Prostate gland (tissue), 2 donors: ENCODE measurements at regions not wholly inside any gene's neighbourhood (a gene's known extent, or its start where the extent isn't known, plus 50 kb on each side); places are given as distances from the start of the nearest gene placed in this dataset.
A peak's percentile ranks its signal among the peaks of the same experiment; 100 is the strongest.

Experiments used
- DNase-seq: peaks from one replicate; pipeline ENCODE4 v3.0.0-alpha.2; 2019; ENCODE audit warnings: low spot score
- H3K27ac ChIP-seq, 2 donors: fragments of 200-600 bp; sonication (generic); 2 replicates each; pipeline ENCODE4 v1.5.1; 2017 to 2019
- H3K27me3 ChIP-seq: fragments of 200-600 bp; sonication (generic); replicated peaks from 2 replicates; pipeline ENCODE4 v1.5.1; 2019; ENCODE audit not compliant: insufficient read depth
- H3K36me3 ChIP-seq, 2 donors: fragments of 200-600 bp; sonication (generic); 1 replicate in 1 of 2; 2 replicates in 1 of 2; pipeline versions ENCODE4 v1.5.1 to v1.8.1; 2017 to 2019
- H3K4me1 ChIP-seq: fragments of 200-600 bp; sonication (generic); replicated peaks from 2 replicates; pipeline ENCODE4 v1.5.1; 2019
- H3K4me3 ChIP-seq, 2 donors: fragments of 200-600 bp; sonication (generic); 2 replicates each; pipeline ENCODE4 v1.5.1; 2017 to 2019
- H3K9me3 ChIP-seq: fragments of 200-600 bp; sonication (generic); 2 replicates; pipeline ENCODE4 v1.5.1; 2017
- CTCF ChIP-seq, 4 experiments: fragments of 200-600 bp in 2 of 4; fragments of 450-650 bp in 2 of 4; sonication (generic) in 2 of 4; IDR thresholded peaks; 1 replicate in 3 of 4; 2 replicates in 1 of 4; pipeline ENCODE4 v1.5.1; 2016 to 2019; ENCODE audit warnings: antibody characterized with exemption in 4 of 4, mild to moderate bottlenecking in 2 of 4, moderate library complexity in 2 of 4
- POLR2A ChIP-seq: fragments of 450-650 bp; IDR thresholded peaks from one replicate; pipeline ENCODE4 v1.6.1; 2016; ENCODE audit warnings: antibody characterized with exemption, mild to moderate bottlenecking
- POLR2AphosphoS5 ChIP-seq: sonication (generic); formaldehyde crosslinking; IDR thresholded peaks from one replicate; pipeline ENCODE4 v1.6.1; 2017; ENCODE audit warnings: antibody characterized with exemption
- WGBS: methylation state at CpG from one replicate; pipeline ENCODE4 v1.1.5; 2018; 5-methylcytosine and 5-hydroxymethylcytosine counted together
- intact Hi-C: fragments of 100-400 bp; cut with DNase I; formaldehyde crosslinking; loops from one replicate; pipeline ENCODE4 v1.14.2; 2022

DNA sequence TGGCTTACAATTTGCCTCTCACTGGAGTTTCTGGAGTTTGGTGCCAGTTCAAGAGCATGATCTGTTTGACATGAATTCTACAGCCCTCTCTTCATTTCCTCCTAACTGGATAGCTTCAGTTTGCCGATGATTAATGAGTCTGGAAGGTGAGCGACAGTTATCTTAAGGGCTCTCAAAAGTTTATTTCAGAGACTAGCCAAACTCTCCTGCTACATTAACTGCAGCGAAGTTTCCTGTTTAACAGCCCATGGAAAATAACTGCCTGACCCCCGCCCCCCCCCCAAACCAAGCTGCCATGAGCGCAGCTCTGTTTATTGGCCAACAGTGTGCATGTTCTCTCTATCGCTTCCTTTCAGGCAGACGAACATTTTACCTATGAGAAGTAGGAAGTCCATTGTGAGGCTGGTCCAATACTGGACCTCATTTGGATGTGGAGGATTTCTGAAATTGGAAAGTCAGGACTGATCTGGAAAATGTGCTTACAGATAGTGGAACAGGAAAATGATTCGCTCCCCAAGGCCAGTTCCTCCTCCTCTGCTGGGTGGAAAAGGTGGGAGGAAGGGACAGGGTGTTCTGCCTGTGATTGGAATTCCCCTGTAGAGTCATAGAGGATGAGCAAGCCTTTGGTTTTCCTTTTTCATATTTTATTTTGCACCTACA lies 522.2 kb upstream of the JAG1 start:
- H3K4me3 ChIP-seq: no peak overlapping the region
- no peak overlapping the region for H3K27ac ChIP-seq
- intact Hi-C loops: no loop called here
- no peak for DNase-seq
- H3K27me3 ChIP-seq: no peaks in the 10 kb centered on the region
- H3K4me1 ChIP-seq: no peaks in the 10 kb centered on the region
- TF ChIP-seq POLR2A (no peak), POLR2AphosphoS5 (no peak), CTCF (IDR thresholded peaks at IDR 0.05) (no peak)
- no peaks in the 10 kb centered on the region for H3K9me3 ChIP-seq
- no peaks in the 10 kb centered on the region for H3K36me3 ChIP-seq
- 53% methylated on average over 8 of the region's 8 CpGs for WGBS

- H3K27ac ChIP-seq: no peak overlapping the region
- TF ChIP-seq POLR2AphosphoS5 (no peak), POLR2A (no peak), CTCF (IDR thresholded peaks at IDR 0.05) (no peak)
- intact Hi-C loops: no loop called here
- no peaks in the 10 kb centered on the region for H3K4me1 ChIP-seq
- H3K4me3 ChIP-seq: no peak overlapping the region
- no peaks in the 10 kb centered on the region for H3K27me3 ChIP-seq
- no peaks in the 10 kb centered on the region for H3K36me3 ChIP-seq
- no peak for DNase-seq
- H3K9me3 ChIP-seq: no peaks in the 10 kb centered on the region
Measured at GRCh38 chr20:11197851-11198250, 524.1 kb upstream of the JAG1 start.

GRCh38 chr20:11200423-11200822 lies 526.6 kb upstream of the JAG1 start:
- TF ChIP-seq CTCF (IDR thresholded peaks at IDR 0.05): no peak
- TF ChIP-seq POLR2AphosphoS5: no peak
- no peak for TF ChIP-seq POLR2A
- H3K27me3 ChIP-seq: no peaks in the 10 kb centered on the region
- no peaks in the 10 kb centered on the region for H3K36me3 ChIP-seq
- no peak for DNase-seq
- no peak overlapping the region for H3K27ac ChIP-seq
- no peaks in the 10 kb centered on the region for H3K9me3 ChIP-seq
- intact Hi-C loops: loop anchor here (10.0 kb wide), 2 partner anchors 526 to 646 kb away; partner anchors contain the start of gene JAG1
- H3K4me1 ChIP-seq: peaks cover 1% of the 10 kb centered on the region
- H3K4me3 ChIP-seq: no peak overlapping the region

DNA sequence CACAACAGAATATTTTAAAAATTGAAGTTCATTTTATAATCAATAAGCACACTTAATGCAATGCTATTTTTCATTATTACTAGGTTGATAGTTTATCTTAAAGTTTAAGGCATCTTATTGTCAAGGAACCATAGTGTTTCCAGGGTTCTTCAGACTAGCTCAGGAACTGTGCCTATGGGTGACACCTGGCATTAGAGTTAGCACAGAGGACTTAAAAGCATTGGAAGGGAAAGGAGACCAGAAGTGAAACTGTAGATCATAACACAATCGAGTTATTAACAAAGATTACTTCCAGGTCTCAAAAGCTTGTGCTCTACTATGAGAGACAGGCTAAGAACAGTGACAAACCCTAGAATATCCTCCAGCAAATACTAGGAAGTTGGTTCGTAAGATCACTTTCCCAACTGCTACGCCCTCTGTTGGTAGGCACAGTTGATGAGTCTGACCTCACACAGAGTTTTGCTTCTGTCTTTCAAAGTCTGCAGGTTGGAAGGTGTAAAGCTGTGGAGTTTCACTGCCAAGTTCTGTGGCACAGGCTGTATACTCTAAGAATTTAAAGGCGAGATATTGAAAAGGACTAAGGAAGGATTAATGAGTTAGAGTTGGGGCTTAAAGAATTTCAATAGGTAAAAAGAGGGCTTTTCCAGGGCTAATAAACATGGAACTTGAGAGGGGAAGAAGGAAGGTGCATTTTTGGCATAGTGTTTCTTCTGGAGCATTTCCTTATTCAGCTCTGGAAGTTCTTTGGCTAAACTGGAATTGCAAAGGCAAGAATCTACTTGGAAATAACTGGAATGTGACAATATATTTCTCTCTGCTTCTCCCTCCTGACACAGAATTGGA lies 531.3 kb upstream of the JAG1 start:
- 28% methylated on average over 4 of the region's 4 CpGs for WGBS
- H3K27ac ChIP-seq: peak overlapping the region in 1 of 2 donors; percentile 6
- H3K4me1 ChIP-seq: peaks cover 3% of the 10 kb centered on the region
- no peaks in the 10 kb centered on the region for H3K36me3 ChIP-seq
- DNase-seq: peak; percentile 72
- no peaks in the 10 kb centered on the region for H3K27me3 ChIP-seq
- TF ChIP-seq POLR2AphosphoS5 (peak; percentile 68), CTCF (IDR thresholded peaks at IDR 0.05) (peak; percentile 20 to 76 (median 70)), POLR2A (no peak)
- no peak overlapping the region for H3K4me3 ChIP-seq
- intact Hi-C loops: loop anchor here (10.0 kb wide), 2 partner anchors 530 to 650 kb away; partner anchors contain the start of gene JAG1
- H3K9me3 ChIP-seq: no peaks in the 10 kb centered on the region
